ENCODE measurements at regions not wholly inside any gene's neighbourhood (a gene's known extent, or its start where the extent isn't known, plus 50 kb on each side); places are given as distances from the start of the nearest gene placed in this dataset.

GRCh38 chr5:110338341-110339083 lies 388.0 kb downstream of the TMEM232 start:
- ChIA-PET SMC1A (ENCODE audit: uncharacterized antibody, unreplicated experiment) (no interaction called here), CTCF (no interaction called here), POLR2A (no interaction called here), RAD21 (ENCODE audit: unreplicated experiment) (no interaction called here)
- no peak for DNase-seq (ENCODE audit: low read depth, low spot score)
- Histone ChIP-seq H3K9ac (ENCODE audit: control insufficient read depth, insufficient read depth, low read length) (no peak overlapping the region), H3K4me1 (ENCODE audit: control insufficient read depth, insufficient read depth, low read length) (no peaks in the 10 kb centered on the region), H3K4me3 (no peak overlapping the region), H3K27me3 (replicated peaks in 1 of 2; ENCODE audit: control insufficient read depth in 2 of 2, insufficient read depth in 2 of 2, low read length in 1 of 2) (no peaks in the 10 kb centered on the region; a peak in 1 of 4 replicates), H3K36me3 (ENCODE audit: control insufficient read depth in 2 of 2, insufficient read depth in 2 of 2, low read length in 1 of 2) (no peaks in the 10 kb centered on the region), H4K20me1 (ENCODE audit: control insufficient read depth, insufficient read depth) (no peaks in the 10 kb centered on the region), H3K9me3 (replicated peaks; ENCODE audit: control insufficient read depth, insufficient read depth, low read length) (no peaks in the 10 kb centered on the region), H2AFZ (ENCODE audit: control insufficient read depth, low read depth, low read length) (no peak overlapping the region), H3K4me2 (ENCODE audit: control insufficient read depth, insufficient read depth) (no peak overlapping the region), H3K27ac (ENCODE audit: control insufficient read depth, insufficient read depth) (no peak overlapping the region), H3K79me2 (ENCODE audit: control insufficient read depth, insufficient read depth, low read length) (no peaks in the 10 kb centered on the region)
- no peak for FAIRE-seq
- ATAC-seq = peak; percentile 58
- intact Hi-C loops (cut with micrococcal nuclease; ENCODE audit: unreplicated experiment) = no loop called here
- BruUV-seq (replicated peaks) = no TSS peak
- 52% methylated on average over 7 of the region's 7 CpGs for WGBS (ENCODE audit: insufficient coverage, insufficient replicate concordance, low lambda C conversion rate, missing lambda C conversion rate)
- in situ Hi-C loops (cut with MboI) = no loop called here
- no peak for TF ChIP-seq ZNF384 (IDR thresholded peaks at IDR 0.05; ENCODE audit: borderline replicate concordance, low read depth, low read length)
- no peak for TF ChIP-seq IKZF2 (IDR thresholded peaks at IDR 0.05)
- no peak for TF ChIP-seq MYB (IDR thresholded peaks at IDR 0.05; ENCODE audit: borderline replicate concordance, low read depth, low read length)
- no peak for TF ChIP-seq BACH1 (IDR thresholded peaks at IDR 0.05; ENCODE audit: borderline replicate concordance)
- TF ChIP-seq, protein P1, sequence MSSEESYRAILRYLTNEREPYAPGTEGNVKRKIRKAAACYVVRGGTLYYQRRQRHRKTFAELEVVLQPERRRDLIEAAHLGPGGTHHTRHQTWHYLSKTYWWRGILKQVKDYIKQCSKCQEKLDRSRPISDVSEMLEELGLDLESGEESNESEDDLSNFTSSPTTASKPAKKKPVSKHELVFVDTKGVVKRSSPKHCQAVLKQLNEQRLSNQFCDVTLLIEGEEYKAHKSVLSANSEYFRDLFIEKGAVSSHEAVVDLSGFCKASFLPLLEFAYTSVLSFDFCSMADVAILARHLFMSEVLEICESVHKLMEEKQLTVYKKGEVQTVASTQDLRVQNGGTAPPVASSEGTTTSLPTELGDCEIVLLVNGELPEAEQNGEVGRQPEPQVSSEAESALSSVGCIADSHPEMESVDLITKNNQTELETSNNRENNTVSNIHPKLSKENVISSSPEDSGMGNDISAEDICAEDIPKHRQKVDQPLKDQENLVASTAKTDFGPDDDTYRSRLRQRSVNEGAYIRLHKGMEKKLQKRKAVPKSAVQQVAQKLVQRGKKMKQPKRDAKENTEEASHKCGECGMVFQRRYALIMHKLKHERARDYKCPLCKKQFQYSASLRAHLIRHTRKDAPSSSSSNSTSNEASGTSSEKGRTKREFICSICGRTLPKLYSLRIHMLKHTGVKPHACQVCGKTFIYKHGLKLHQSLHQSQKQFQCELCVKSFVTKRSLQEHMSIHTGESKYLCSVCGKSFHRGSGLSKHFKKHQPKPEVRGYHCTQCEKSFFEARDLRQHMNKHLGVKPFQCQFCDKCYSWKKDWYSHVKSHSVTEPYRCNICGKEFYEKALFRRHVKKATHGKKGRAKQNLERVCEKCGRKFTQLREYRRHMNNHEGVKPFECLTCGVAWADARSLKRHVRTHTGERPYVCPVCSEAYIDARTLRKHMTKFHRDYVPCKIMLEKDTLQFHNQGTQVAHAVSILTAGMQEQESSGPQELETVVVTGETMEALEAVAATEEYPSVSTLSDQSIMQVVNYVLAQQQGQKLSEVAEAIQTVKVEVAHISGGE (CRISPR knock-in tag; IDR thresholded peaks at IDR 0.05) = no peak
- TF ChIP-seq BRCA1 (IDR thresholded peaks at IDR 0.05; ENCODE audit: low read depth, low read length) = no peak
- no peak for TF ChIP-seq ETV6 (conservative IDR thresholded peaks at IDR 0.05 in 1 of 2, IDR thresholded peaks at IDR 0.05 in 1 of 2; ENCODE audit: borderline replicate concordance in 1 of 2, low read depth in 1 of 2)
- TF ChIP-seq TCF12 (IDR thresholded peaks at IDR 0.05; ENCODE audit: low read depth, low read length) = no peak
- TF ChIP-seq CBX5 (IDR thresholded peaks at IDR 0.05; ENCODE audit: low read depth) = no peak
- no peak for TF ChIP-seq CEBPZ (IDR thresholded peaks at IDR 0.05; ENCODE audit: low read depth, low read length)
- no peak for TF ChIP-seq PBX3 (IDR thresholded peaks at IDR 0.05; ENCODE audit: insufficient replicate concordance, low read depth, low read length)
- no peak for TF ChIP-seq RB1 (IDR thresholded peaks at IDR 0.05; ENCODE audit: borderline replicate concordance)
- TF ChIP-seq TAF1 (IDR thresholded peaks at IDR 0.05; ENCODE audit: borderline replicate concordance, low read depth, low read length) = no peak

Data from GM12878 (cell line).